DND-41 (cell line): ENCODE measurements at regions not wholly inside any gene's neighbourhood (a gene's known extent, or its start where the extent isn't known, plus 50 kb on each side); places are given as distances from the start of the nearest gene placed in this dataset.

Experiments
- EZH2 ChIP-seq: IDR thresholded peaks from 3 replicates; pipeline ENCODE4 v1.6.1; 2012; ENCODE audit warnings: borderline replicate concordance, low read depth, mild to moderate bottlenecking, moderate library complexity, low read length, inconsistent platforms; ENCODE audit not compliant: severe bottlenecking
- TF ChIP-seq, protein P1 (sequence below): IDR thresholded peaks from 2 replicates; pipeline ENCODE4 v1.5.1; 2012; ENCODE audit warnings: borderline replicate concordance, low read length, moderate library complexity, mild to moderate bottlenecking; ENCODE audit not compliant: poor library complexity, severe bottlenecking; ENCODE audit errors: extremely low read depth

DNA sequence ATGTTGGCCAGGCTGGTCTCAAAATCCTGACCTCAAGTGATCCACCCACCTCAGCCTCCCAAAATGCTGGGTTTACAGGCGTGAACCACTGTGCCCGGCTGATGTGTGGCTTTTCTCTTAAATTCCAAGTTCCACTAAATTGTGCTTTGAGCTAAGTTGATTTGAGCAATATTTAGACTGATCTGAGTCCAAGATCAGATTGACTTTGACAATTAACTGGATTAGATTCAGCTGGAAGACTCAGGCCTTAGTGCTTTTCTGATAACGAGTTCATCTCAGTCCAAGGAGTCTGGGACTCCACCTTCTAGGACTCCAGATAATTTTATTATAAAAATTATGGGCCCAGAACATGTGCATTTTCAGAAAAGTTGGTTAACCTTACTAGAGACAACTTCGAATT, 94.4 kb upstream of the FAM174B start:
- no peak for TF ChIP-seq EZH2
- TF ChIP-seq, protein P1, sequence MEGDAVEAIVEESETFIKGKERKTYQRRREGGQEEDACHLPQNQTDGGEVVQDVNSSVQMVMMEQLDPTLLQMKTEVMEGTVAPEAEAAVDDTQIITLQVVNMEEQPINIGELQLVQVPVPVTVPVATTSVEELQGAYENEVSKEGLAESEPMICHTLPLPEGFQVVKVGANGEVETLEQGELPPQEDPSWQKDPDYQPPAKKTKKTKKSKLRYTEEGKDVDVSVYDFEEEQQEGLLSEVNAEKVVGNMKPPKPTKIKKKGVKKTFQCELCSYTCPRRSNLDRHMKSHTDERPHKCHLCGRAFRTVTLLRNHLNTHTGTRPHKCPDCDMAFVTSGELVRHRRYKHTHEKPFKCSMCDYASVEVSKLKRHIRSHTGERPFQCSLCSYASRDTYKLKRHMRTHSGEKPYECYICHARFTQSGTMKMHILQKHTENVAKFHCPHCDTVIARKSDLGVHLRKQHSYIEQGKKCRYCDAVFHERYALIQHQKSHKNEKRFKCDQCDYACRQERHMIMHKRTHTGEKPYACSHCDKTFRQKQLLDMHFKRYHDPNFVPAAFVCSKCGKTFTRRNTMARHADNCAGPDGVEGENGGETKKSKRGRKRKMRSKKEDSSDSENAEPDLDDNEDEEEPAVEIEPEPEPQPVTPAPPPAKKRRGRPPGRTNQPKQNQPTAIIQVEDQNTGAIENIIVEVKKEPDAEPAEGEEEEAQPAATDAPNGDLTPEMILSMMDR = no peak
